Naive thymus-derived CD8-positive, alpha-beta T cell (primary cell): ENCODE measurements at regions not wholly inside any gene's neighbourhood (a gene's known extent, or its start where the extent isn't known, plus 50 kb on each side); places are given as distances from the start of the nearest gene placed in this dataset.

Source experiments
- ATAC-seq, 2 donors: fragments of 150-1000 bp; cut with Tn5 transposase in 1 of 2; sonication (Bioruptor Pico), chemical (Tn5 transposase) in 1 of 2; 1 replicate in 1 of 2; 2 replicates in 1 of 2; pipeline ENCODE4 v1.10.0; 2021; ENCODE audit warnings: mild to moderate bottlenecking in 2 of 2, moderate library complexity in 2 of 2
- POLR2A ChIA-PET: fragments of 350-600 bp; sonication (Branson Sonifier 250); formaldehyde crosslinking; loops from one replicate; lab custom pipeline; 2021; ENCODE audit warnings: antibody characterized with exemption; lab: Charles Lee
- DNase-seq, 10 donors: peaks; one replicate each; pipeline versions ENCODE4 v3.0.0 to v3.0.0-alpha.2; 2020 to 2022
- H3K27ac Mint-ChIP-seq, 10 donors: one replicate each; pipeline ENCODE4 v1.8.0; 2020 to 2022; ENCODE audit warnings: mild to moderate bottlenecking in 10 of 10, mixed read lengths in 10 of 10, moderate library complexity in 4 of 10, inconsistent platforms in 1 of 10
- H3K27me3 Mint-ChIP-seq, 5 donors: one replicate each; pipeline ENCODE4 v1.8.0; 2021 to 2022; ENCODE audit warnings: mixed read lengths in 5 of 5
- H3K36me3 Mint-ChIP-seq, 3 donors: one replicate each; pipeline ENCODE4 v1.8.0; 2020 to 2022; ENCODE audit warnings: mixed read lengths in 3 of 3, mild to moderate bottlenecking in 2 of 3, inconsistent platforms in 1 of 3
- H3K4me1 Mint-ChIP-seq, 4 donors: one replicate each; pipeline ENCODE4 v1.8.0; 2021 to 2022; ENCODE audit warnings: mixed read lengths in 4 of 4
- H3K4me3 Mint-ChIP-seq, 10 donors: one replicate each; pipeline ENCODE4 v1.8.0; 2020 to 2022; ENCODE audit warnings: mild to moderate bottlenecking in 10 of 10, mixed read lengths in 10 of 10, moderate library complexity in 6 of 10, inconsistent platforms in 1 of 10
- H3K9me3 Mint-ChIP-seq, 9 donors: one replicate each; pipeline ENCODE4 v1.8.0; 2020 to 2022; ENCODE audit warnings: mixed read lengths in 9 of 9, mild to moderate bottlenecking in 3 of 9, inconsistent platforms in 1 of 9, moderate library complexity in 1 of 9

DNA sequence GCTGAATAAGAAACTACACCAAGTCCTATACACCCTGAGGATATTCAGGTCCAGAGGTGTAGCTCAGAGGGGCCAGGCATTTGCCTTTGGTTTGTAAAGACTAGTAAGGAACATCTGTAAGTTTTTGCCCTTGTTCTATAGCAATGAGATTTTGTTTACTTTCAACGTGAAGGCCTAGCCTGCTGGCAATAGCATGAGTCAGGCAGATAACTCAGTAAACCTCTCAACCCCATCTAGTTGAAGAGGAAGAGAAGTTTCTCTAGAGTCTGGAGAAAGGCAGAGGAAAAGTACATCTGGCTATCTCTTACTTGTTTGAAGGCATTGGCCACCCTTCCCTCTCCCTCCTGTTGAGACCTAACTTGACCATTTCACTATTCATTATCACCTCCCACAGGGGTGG, 70.3 kb upstream of the ZNF521 start:
- no peak overlapping the region for H3K27ac Mint-ChIP-seq
- ATAC-seq (no peak), DNase-seq (no peak)
- H3K9me3 Mint-ChIP-seq = peaks cover 0 to 10% (median 3%) of the 10 kb centered on the region in 9 donors
- H3K36me3 Mint-ChIP-seq = peaks cover 0 to 5% (median 0%) of the 10 kb centered on the region in 3 donors
- POLR2A ChIA-PET = no interaction called here
- no peak overlapping the region for H3K4me3 Mint-ChIP-seq
- H3K4me1 Mint-ChIP-seq = no peaks in the 10 kb centered on the region
- H3K27me3 Mint-ChIP-seq = peaks cover 0 to 5% (median 4%) of the 10 kb centered on the region in 5 donors

DNA sequence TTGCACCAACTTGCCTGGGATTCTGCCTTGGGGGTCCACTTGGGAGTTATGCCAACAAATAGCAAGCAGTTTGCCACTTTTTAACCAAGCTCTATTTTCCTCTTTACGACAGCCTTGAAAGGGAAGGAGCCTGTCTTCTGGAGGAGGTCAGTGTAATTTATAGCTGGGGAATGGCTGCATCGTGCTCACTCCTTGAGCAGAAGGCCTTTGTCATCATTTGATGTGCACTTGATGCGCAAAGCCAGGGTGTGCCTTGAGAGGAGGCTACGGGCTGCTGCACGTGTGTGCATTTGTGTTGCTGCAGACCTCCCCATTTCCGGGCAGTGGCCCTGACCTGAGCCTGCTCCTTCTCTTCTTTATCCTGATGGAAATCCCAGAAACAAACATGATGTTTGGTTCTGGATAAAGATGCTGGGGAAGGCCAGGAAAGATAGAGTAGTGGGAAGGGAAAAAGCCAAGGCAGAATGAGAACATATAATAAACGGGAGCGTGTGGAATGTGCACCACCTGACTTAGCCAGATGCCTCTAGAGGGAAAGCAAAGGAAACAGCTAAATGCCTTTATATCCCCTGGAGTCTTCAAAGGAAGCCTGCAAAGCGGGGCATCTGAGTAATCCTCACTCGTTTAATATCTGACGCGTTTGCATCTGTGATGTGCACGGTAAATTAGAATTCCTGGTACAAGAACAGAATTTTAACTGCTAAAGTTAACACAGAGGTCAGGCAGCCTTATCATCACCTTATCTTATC, 68.3 kb upstream of the ZNF521 start:
- peaks cover 0 to 2% (median 0%) of the 10 kb centered on the region in 9 donors for H3K9me3 Mint-ChIP-seq
- POLR2A ChIA-PET = no interaction called here
- H3K4me1 Mint-ChIP-seq = no peaks in the 10 kb centered on the region
- no peak for DNase-seq
- H3K27ac Mint-ChIP-seq = no peak overlapping the region
- H3K27me3 Mint-ChIP-seq = peaks cover 3 to 12% (median 7%) of the 10 kb centered on the region in 5 donors
- H3K36me3 Mint-ChIP-seq = no peaks in the 10 kb centered on the region
- no peak for ATAC-seq
- no peak overlapping the region for H3K4me3 Mint-ChIP-seq

DNA sequence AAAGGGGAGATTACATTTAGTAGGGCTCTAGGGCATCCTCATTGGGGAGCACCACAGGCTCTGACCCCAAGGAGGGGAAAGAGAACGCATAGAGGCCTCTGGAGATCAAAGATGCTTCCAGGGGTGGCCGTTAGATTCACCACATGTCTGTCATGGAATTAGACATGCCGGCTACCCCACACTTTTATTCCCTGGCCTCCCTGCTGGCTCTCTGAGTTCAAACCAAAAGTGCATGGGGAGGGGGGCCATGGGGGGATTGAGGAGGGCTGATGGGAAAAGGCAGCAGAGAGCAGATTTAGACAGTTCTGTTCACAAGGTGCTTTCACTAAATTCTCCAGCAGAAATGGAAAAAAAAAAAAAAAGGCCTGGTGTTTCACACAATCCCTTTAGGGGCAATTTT, 64.4 kb upstream of the ZNF521 start:
- Mint-ChIP-seq H3K27ac (no peak overlapping the region), H3K36me3 (no peaks in the 10 kb centered on the region), H3K9me3 (no peaks in the 10 kb centered on the region), H3K27me3 (peaks cover 3 to 16% (median 4%) of the 10 kb centered on the region in 5 donors), H3K4me1 (no peaks in the 10 kb centered on the region), H3K4me3 (no peak overlapping the region)
- ATAC-seq = no peak
- no peak for DNase-seq
- POLR2A ChIA-PET = no interaction called here

DNA sequence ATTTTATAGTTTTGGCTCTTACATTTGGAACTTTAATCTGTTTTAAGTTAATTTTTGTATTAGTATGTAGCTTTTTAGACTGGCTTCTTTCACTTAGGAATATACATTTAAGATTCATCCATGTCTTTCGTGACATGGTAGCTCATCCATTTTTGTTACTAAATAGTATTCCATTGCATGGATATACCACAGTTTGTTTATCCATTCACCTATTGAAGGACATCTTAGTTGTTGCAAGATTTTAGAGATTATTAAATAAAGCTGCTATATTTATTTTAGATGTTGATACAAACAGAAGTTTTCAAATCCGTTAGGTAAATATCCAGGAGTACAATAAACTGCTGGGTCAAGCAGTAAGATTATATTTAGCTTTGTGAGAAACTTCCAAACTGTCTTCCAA, 58.0 kb upstream of the ZNF521 start:
- Mint-ChIP-seq H3K4me3 (no peak overlapping the region), H3K4me1 (no peaks in the 10 kb centered on the region), H3K36me3 (no peaks in the 10 kb centered on the region), H3K9me3 (peaks cover 0 to 13% (median 0%) of the 10 kb centered on the region in 9 donors), H3K27me3 (peaks cover 0 to 6% (median 0%) of the 10 kb centered on the region in 5 donors), H3K27ac (no peak overlapping the region)
- DNase-seq (no peak), ATAC-seq (no peak)
- POLR2A ChIA-PET = no interaction called here

DNA sequence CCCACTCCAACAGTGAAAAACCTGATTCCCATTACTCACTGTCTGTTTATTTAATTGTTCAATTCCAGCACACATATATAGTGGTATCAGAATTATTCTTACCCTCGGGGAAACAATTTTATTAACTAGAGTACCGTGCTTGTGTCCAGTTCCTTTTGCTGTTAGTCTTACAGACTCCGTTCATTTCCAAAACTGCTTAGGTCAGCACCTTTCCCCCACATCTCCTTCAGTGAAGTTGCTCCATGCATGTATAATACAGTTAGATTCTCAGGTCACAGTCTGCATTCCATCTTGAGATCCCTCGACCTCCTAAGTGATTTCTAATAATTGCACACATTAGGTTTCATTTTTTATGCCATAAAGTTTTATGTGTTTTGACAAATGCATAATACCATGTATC, 56.3 kb upstream of the ZNF521 start:
- ATAC-seq = no peak
- Mint-ChIP-seq H3K27ac (no peak overlapping the region), H3K9me3 (peaks cover 0 to 13% (median 0%) of the 10 kb centered on the region in 9 donors), H3K36me3 (no peaks in the 10 kb centered on the region), H3K4me1 (no peaks in the 10 kb centered on the region), H3K4me3 (no peak overlapping the region), H3K27me3 (peaks cover 0 to 4% (median 0%) of the 10 kb centered on the region in 5 donors)
- DNase-seq = no peak
- POLR2A ChIA-PET = no interaction called here
